HG03342 (cell line): ENCODE measurements at regions not wholly inside any gene's neighbourhood (a gene's known extent, or its start where the extent isn't known, plus 50 kb on each side); places are given as distances from the start of the nearest gene placed in this dataset.

Experiments used
- ATAC-seq: cut with Tn5 transposase; IDR thresholded peaks from one replicate; pipeline ENCODE4 v1.9.1; 2021; ENCODE audit warnings: mild to moderate bottlenecking, moderate library complexity; ENCODE audit not compliant: unreplicated experiment

DNA sequence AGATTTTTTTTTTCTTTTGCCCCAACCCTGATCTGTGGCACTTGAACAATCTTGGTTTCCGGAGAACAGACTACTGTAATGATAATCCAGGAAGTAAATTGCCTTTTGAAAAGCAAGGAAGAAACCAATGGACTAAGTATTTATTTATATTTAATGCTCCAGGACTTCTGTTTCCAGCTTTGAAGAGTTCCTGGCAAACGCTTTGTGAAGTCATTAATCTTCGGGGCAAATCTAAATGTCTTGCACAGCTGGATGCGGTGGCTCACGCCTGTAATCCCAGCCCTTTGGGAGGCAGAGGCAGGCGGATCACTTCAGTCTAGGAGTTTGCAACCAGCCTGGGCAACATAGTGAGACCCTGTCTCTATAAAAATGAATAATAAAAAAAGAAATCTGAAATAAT, 135.1 kb upstream of the GATA6 start:
- ATAC-seq, result no peak

DNA sequence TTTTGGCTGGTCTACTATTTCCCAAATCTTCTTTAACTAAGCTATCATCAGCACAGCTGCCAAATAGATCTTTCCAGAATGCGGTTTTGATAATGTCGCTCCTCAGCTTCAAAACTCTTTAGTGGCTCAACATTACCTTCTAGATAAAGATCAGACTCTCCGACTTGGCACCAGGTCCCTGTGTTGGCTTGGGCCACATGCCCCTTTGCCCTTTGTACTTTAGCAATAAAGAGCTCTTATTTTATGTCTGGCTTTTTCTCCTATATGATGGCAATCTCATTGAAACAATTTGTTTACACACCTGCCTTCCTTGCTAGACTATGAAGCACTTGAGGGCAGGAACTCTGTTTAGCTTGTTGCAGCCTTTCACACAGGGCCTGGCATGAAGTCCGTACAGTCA, 128.9 kb upstream of the GATA6 start:
- ATAC-seq, result no peak

DNA sequence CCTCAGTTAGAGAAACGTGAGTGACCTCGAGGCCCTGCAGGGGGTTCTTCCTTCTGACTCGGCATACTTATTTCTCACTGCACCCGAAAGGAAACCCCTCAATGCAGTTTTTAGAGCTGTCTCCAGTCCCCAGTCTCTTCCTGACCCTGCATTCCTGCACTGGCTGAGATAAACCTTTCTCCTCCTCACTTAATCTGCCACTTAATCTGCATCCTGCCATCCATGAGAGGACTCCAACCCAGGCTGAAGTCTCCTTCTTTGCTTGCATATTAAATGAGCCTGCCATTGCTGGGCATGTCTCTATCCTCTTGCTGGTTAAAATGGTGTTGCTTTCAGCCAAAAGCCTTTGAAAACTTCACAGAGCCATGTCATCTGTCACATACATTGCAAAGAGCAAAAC, 125.6 kb upstream of the GATA6 start:
- ATAC-seq, result no peak

DNA sequence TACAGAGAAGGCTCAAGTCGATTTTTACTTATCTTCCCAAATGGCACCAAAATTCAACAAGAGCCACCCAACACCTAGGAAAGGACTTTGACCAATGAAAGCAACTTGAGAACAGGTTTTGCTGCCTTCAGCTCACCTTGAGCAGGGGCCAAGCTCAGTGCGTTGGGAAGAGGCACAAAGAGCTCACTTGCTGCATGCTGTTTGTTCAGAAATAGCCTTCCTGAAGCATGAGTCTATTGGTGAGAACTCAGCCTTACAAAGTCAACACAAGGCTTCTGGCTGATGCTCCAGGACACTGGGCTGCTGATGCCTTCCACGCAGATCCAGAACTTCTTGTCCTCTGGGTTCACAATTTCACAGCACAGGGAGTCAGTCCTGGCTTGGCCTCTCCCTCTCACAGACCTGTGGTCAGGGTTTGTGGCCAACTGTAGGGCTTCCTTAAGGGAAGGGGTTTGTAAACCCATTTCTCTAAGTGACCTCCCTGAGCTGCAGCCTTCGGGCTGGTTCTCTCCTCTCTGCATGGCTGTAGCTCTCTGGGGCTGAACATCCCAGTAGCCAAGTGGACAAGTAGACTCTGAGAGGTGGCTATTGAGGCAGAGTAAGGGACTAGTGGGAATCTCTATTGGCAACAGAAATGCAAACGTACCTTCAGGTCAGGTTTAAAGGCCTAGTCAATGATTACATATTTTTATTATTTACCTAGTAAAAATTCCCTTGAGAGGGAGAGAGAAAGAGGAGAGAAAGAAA, 124.7 kb upstream of the GATA6 start:
- no peak for ATAC-seq

DNA sequence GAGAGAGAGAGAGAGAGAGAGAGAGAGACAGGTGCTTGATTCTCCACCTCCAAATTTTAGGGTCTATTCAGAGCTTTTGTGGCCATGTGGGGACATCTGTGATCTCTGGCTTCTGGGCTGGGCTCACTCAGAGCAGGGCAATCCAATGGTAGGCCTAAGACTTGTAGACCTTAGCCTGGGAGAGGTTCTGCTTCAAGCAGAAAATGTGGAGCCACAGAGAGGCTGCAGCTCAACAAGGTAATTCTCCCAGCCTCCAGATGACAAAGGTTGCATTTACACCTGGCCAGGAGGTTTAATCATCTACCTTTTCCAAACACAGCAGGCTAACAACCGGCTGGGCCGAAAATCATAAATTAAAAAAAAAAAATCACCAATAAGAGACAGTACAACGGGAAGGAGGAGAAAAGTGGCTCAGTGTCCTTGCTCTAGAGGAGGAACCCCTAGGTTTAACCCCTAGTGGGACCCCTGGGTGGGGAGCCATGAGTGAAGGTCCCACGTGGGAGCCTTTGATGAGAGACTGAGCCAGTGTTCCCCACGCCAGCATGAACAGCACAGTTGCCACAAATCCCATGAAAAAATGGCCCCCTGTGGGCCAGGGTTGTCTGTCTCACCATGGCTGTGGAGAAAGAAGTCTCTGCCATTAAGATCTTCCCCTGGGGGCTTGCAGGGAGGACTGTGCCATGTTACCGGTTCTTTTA, 124.0 kb upstream of the GATA6 start:
- ATAC-seq, result no peak

DNA sequence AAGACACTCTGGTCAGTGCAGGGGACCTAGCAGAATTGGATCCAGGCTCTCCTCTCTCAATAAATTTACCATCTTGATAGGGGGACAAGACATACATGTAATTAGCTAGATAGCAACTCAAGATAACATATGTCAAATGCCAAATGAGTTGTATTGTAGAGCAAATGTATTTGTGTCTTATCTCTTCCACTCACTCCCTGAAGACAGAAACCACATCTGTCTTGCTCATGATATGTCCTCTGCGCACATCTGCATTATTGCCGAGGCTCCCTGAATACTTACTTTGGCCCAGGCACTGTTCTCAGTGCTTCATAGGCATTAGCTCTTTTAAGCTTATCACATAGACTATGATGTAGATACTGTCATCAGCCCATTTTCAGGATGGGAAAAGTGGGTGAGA, 122.9 kb upstream of the GATA6 start:
- no peak for ATAC-seq

DNA sequence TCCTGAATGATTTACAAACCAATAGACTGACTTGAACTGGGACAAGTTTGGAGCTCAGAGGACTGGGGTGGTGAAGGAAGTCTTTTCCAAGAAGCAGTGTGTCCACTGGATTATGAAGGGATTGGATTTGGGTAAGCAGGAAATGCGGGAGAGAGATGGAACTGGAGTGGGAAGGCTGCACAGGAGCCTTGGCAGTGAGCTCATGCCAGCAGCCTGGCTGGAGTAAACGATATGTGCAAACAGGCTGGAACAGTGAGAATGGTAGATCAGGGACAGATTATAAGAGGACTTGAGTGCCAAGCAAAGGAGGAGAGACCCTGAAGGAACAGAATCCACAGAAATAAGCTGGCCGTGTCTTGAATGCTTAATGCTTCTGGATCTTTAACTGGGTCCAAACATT, 121.9 kb upstream of the GATA6 start:
- no peak for ATAC-seq

DNA sequence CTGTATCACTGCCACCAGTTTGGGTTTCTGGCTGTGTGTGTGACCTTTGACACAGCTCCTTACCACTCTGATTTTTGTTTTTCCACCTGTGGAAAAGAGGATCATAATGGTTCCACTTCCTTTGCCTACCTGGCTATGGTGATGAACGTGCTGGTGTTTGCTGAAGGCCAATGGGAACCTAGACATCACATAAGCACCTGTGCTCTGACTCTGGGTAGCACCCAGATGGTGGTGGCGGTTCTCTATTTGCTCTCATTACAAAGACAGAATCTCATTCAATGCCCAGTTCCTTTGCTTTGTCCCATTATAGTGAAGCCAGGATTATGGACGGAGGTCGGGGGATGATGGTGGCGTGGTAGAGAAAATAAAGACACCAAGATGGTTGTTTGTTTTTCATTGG, 121.2 kb upstream of the GATA6 start:
- ATAC-seq, result no peak

DNA sequence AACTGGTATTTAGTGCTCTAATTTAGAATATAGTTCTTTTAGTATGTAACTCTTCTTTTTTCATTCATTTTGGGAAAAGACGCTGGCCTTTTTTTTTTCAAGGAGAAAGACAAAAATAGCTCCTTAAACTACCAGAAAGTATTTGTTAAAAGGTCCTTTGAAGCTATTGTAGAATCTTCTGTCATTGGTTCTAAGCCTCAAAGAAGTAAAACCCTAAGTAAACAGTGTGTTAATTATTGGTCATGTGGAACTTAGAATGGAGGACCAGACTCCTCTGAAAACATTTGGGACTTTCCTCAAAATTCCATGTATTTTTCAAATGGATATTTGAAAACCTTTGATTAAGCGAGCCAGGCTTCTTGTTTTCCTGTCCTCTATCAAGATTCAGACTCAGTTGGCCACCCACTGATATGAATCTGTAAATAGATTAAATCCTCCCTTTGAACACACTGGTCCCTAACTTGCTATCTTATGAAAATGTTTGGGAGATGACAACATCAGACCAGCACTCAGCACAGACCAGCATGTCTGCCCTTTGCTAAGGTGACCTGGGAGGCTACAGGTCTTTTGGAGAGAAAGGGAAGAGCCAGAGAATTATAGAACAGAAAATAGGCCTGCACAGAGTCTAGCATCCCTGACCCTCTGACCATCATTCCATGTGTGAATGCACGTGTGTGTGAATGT, 120.3 kb upstream of the GATA6 start:
- no peak for ATAC-seq

DNA sequence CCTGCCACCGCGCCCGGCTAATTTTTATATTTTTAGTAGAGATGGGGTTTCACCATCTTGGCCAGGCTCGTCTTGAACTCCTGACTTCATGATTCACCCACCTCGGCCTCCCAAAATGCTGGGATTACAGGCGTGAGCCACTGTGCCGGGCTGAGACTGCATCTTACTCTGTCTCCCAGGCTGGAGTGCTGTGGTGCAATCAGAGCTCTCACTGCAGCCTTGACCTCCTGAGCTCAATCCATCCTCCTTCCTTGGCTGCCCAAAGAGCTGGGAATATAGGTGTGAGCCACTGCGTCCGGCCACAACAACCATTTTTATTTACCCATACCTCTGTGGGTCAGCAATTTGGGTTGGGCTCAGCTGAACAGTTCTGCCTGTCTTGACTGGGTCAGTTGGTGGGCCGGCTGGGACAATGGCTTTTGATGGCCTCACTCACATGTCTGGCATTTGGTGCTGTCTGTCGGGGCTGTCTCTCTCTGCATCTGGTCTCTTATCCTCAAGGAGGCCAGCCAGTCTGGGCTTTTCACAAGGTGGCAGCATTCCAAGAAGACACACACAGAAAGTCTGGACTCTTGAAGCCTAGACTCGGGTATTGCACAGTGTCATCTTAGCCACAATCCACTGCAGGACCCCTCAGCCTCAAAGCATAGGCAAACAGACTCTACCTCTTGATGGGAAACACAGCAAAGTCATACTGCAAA, 116.8 kb upstream of the GATA6 start:
- ATAC-seq, result no peak

DNA sequence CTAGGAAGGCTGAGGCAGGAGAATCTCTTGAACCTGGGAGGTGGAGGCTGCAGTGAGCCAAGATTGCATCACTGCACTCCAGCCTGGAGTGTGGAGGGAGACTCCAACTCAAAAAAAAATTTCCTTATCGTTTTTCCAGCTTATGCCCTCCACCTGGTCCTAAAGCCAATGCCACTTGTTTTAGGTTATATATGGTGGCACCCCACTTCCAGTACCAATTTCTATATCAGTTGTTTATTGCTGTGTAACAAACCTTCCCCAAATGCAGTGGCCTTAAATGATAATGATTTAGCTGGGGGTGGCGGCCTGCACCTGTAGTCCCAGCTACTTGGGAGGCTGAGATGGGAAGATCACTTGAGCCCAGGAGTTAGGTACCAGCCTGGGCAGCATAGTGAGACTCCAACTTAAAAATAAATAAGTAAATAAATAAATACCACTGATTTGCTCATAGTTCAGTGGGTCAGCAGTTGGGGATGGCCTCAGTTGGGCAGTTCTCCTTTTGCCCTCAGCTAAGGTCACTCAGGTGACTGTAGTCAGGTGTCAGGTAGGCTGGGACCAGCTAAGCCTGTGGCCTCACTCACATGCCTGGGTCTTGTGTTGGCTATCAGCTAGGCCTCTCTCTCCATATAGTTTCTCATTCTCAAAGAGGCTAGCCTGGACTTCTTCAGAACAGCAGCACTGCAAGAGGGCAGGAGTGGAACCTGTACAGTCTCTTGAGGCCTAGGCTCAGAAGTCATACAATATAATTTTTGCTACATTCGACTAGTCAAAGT, 113.7 kb upstream of the GATA6 start:
- no peak for ATAC-seq

DNA sequence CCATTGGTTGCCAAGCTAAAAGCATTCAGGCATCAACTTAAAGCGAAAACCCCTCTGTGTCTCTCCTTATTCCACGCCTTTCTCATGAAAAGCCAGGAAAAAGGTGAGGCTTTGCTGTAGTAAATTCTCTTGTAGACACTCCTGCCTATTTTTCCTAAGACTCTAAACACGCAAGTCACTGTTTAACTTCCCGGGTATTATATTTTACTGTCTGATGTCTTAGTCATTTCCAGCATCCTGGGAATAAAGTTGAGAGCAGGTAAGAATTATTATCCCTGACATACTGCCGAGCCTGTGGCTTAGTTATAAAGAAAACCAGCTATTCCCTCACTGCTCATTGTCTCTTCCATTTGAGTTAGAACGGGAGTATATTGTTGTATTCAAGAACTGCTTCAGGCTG, 112.4 kb upstream of the GATA6 start:
- no peak for ATAC-seq

DNA sequence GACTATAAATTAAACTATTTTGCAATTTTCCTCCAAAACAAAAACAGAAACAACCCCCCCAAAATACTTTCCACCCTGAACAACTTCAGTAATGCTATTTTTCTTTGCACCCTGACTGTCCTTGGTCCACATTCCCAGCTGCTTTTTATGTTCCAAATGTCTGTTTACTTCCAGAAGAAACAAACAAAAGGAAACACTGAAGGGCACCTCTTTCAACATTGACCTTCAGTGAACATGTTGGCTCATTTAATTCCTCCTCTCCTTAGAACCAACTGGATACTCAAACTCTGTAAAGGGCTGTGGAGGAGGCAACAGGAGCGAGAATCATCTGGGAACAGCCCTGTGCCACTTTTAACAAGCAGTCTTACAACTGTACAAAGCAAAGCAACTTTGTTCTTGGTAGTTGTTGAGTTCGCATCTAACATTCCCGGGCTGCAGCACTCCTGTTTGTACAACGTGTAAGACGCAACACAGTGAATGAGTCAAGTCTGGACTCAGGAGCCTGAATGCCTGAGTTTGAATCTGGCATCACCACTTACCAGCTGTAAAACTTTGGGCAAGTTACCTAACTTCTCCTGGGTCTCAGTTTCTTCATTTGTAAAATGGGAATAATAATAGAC, 111.4 kb upstream of the GATA6 start:
- ATAC-seq, result no peak

DNA sequence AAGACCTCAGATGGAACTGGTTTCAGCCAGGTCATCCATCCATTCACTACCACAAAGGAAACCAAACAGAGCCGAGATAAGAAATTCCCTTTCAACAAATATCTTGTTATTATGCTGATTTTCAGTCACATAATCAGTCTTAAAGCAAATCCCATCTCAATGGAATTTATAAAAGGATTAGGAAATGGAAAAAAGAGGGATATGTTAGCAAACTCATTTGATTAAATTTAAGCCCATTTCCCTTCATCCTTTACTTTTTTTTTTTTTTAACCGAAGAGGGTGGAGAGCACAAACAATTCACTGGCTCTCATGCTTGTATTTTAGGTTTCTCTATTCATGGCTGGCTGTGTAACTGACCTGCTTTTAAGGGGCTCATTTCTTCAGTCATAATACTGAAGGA, 109.0 kb upstream of the GATA6 start:
- no peak for ATAC-seq

DNA sequence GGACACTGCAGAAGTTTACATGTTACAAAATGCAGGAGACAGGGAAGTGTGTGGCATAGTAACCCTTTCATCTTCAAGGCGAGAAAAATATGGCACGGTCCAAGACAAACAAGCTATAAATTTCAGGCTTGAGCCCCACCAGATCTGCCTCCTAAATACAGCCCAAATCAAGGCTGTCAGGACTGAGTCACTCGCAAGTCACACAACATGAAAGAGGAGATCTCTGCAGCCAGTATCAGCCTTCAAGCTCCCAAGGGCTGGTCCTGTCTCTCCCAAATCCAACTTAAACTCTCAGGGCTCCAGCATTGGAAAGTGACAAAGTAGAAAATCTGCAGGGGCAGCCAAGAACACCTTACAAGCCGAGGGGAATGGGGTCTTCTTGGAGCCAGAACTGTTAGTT, 106.3 kb upstream of the GATA6 start:
- no peak for ATAC-seq

DNA sequence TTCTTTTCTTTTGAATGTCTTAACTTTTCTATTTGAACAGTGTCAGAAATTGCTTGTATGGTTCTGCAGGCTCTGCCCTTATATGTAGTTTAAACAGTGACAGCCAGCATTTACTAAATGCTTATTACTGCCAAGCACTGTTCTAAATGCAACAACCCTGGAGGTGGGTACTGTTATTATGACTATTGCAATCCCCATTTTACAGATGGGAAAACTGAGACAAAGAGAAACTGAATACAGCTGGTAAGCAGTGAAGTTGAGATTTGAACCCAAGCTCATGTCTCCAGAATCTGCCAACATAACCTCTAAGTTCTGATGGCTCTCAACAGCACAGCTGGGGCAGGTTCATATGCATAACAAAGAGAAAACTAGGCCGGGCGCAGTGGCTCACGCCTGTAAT, 105.7 kb upstream of the GATA6 start:
- no peak for ATAC-seq

DNA sequence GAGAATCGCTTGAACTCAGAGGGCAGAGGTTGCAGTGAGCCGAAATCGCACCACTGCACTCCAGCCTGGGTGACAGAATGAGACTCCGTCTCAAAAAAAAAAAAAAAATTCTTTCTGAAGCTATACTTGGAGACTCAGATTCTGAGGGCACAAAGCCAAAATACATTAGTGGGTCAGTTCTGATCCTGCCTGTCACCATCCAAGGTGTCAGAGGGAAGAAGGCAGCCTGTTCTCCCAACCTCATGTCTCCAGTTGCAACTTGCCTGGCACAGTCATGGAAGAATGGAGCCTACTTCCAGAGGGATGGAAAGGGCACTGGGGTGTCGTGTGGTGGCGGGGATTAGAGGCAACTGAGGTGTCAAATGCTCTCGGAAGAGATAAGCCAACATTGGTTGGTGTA, 104.8 kb upstream of the GATA6 start:
- ATAC-seq, result no peak

DNA sequence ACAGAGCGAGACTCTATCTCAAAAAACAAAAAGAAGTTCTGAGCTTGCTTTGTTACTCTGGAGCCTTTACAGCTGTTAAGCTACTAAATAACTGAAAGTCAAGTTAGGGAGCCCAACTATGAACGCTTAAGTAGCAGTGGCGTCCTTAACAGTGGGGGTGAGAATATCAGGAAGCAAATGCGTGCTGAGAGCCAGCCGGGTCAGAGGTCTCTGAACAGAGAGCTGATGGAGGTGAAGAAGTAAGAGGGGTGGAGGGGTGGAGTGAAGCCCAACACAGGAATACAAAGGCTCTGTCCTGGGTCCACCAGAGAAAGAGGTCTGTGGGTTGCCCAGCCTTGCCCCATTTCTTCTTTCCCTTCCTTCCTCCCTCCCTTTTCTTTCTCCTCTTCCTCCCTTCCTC, 104.1 kb upstream of the GATA6 start:
- no peak for ATAC-seq

DNA sequence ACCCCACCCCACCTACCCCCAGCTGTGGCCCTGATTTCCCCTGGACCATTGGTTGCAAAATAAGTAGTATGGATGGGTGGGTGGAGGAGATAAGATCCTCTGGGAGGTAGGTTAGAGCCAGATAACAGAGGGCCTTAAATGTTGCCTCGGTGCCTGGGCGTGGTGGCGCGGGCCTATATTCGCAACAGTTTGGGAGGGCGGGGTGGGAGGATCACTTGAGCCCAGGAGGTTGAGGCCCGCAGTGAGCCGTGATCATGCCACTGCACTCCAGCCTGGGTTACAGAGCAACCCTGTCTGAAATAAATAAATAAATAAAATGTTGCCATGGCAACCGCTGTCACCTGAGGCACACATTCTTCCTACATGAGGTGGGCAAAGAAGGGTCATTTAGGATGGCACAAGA, 103.3 kb upstream of the GATA6 start:
- ATAC-seq, result no peak

DNA sequence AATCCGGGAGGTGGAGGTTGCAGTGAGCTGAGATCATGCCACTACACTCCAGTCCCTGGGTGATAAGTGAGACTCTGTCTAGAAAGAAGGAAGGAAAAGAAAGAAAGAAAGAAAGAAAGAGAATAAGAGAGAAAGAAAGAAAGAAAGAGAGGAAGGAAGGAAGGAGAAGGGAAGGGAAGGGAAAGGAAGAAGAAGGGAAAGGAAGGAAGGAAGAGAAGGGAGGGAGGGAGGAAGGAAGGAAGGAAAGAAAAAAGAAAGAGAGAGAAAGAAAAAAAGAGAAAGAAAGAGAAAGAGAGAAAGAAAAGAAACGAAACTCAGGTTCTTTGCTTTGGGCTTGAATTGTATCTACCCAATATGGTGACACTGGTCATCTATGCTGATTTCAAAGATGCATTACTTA, 102.3 kb upstream of the GATA6 start:
- ATAC-seq, result no peak
